ENCODE measurements at regions not wholly inside any gene's neighbourhood (a gene's known extent, or its start where the extent isn't known, plus 50 kb on each side); places are given as distances from the start of the nearest gene placed in this dataset.

DNA sequence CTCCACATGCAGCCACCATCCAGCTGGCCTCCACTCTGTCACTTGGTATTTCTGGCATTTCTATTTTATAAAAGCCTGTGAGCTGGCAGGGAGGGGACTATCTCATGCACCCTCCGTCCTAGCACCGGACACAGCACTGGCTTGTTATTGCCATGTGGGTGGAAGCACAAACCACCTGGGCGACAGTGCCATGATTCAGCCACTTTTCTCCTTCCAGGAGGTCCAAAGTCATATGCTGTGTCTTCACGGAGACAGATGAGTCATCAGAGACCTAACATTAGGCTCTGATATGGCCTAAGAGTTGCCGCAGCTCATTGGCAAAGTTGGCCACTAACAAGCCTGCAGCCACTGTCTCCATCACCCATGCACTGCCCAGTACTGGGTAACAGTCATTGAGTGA lies 1123.0 kb downstream of the VRK1 start:
- no peak for DNase-seq

DNA sequence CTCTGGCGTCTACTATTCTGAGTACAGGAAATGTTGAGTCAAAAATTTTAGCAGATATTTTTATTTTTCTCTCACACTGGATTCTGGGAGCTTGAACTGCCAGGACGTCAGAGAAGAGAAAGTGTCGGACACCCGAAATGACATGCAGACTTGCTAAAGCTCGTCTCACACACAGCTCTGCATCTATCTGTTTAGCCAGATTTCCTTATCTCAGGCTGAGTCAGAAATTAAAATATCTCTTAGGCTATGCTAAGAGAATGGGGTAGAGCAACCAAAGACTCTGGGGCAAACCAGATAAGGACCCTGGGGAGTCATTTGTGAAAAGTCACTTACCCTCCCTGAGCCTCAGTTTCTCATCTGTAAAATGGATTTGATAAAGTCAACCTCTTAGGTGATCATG lies 1124.1 kb downstream of the VRK1 start:
- DNase-seq = no peak

- DNase-seq = no peak
These were observed 1127.9 kb downstream of the VRK1 start for GRCh38 chr14:97924922-97925613.

- DNase-seq = no peak
These were observed 1133.0 kb downstream of the VRK1 start for GRCh38 chr14:97930166-97930565.

DNA sequence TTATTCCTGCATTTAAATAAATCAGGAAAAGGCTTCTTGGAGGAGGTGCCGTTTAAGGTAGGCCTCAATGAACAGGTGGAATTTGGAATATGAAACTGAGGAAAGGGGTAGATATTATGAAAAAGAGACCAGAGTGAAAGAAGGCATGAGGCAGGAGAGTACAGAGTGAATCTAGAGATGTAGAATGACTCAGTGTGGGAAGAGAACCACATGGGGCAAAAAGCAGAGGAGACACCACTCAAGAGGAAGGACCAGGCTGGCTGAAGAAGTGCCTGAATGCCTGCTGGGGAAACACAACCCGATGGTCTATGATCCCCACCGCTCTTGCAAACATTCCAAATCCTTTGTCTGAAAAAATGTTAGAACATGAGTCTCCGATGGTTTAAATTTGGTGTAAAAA lies 1134.1 kb downstream of the VRK1 start:
- DNase-seq = no peak

- DNase-seq = no peak
These were observed 1145.7 kb downstream of the VRK1 start for GRCh38 chr14:97942921-97943320.

GRCh38 chr14:97943619-97944018 lies 1146.4 kb downstream of the VRK1 start:
- no peak for DNase-seq

DNA sequence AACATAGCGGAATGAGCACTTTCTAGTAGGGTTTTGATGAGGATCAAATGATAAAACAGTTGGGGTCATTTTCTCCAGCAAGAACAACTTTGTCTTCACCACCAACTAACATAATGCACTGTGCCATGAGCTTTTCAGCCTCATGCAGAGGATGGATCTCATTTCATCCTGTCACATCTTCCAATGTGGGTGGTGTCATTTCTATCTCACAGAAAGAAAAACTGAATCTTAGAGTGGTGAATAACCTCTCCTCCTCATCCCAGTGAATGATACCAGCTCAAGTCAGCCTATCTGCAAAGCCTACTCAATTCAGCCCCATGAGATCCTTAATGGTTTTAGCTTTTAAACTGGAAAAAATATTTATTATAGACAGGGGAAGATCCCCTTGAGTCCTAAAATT lies 1147.2 kb downstream of the VRK1 start:
- no peak for DNase-seq

DNA sequence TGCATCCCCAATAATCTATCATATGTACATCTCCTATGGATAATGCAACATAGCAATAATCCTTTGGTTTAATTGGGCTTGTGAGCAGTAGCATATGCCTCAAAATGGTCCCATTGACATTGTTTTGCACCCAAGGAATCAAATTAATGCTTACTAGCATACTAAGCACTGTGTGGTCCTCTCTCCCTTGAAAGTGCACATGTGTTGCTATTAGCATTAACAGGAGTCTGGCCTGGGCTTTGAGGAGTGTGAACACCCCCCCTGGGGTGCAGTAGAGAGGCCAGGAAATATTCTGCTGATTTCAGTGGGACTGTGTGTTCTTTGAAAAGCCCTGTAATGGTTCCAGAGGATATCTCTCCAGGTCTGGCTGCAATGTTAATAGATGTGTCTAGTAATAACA lies 1148.4 kb downstream of the VRK1 start:
- no peak for DNase-seq

DNA sequence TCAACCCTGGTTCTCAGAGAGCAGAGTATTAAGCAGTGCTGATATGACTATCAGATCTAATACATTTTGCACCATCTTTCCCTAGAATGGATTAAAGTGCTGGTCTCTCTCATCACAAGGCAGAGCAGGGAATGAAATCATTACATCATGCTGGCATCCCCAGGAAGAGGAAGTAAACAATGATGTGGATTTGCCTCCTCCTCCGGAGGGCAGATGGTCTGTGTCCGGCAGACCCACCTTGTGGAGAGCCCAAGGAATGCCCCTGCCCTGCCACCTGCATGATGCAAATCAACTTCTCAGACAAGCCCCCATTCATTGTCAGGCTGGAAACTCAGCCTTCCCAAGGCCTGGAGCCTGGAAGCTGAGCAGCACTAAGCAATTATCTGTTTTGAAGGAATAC lies 1149.1 kb downstream of the VRK1 start:
- DNase-seq = no peak

- DNase-seq = no peak
These were observed 1149.5 kb downstream of the VRK1 start for GRCh38 chr14:97946641-97947040.

GRCh38 chr14:97948841-97949240 lies 1151.7 kb downstream of the VRK1 start:
- no peak for DNase-seq

- DNase-seq = no peak
These were observed 1159.6 kb downstream of the VRK1 start for GRCh38 chr14:97956581-97957340.

DNA sequence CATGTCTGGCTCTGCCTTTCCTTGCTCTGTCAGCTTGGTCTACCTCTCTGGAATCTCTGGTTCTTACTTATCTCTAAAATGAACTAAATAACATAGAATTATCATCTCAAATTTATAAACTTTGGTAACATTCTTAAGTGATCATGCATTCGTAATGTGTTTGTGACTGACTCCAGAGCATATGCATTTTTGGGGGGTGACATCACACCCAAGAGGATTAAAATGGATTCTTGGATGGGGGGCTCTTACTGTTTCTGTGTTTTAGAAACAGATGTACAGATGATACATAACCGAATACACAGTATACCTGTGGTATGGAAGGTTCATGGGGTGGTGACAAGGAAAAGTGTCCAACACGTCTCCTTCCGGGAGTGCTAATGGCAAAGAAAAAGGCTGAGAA lies 1162.1 kb downstream of the VRK1 start:
- DNase-seq = no peak

- DNase-seq = no peak
These were observed 1163.3 kb downstream of the VRK1 start for GRCh38 chr14:97960436-97960835.

DNA sequence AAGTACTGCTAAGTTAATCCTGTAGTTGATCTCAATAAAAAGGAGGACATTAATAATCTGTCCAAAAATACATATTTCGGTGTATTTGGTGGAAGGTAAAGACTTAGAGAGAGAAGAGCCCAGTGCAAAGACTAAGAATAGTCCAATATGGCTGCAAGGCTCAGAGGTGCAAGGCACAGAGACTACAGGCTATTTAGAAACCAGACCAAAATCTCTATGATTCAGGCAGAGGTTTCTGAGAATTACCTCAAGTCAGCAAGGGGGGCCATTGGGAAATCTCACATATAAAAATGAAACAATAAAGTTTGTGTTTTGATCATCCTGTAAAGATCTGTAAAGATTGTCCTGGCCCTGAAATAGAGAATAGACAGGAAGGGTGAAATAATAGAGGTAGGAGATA lies 1173.0 kb downstream of the VRK1 start:
- no peak for DNase-seq

- no peak for DNase-seq
These were observed 1178.0 kb downstream of the VRK1 start for GRCh38 chr14:97975216-97975615.

DNA sequence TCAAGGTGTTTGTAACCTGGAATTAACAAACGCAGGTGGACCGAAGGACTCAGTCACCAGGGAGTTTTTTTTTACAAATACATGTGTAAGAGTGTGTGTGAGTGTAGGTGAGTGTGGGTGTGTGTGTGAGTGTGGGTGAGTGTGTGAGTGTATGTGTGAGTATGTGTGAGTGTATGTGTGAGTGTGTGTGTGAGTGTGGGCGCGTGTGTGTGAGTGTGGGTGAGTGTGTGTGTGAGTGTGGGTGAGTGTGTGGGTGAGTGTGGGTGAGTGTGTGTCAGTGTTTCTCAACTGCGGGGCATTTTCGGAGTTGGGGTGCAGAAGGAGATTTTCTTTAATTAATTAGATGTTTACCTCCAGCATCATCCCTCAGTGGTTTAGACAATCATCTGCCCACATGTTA lies 1178.8 kb downstream of the VRK1 start:
- DNase-seq = peak; percentile 50

GRCh38 chr14:97976861-97977260 lies 1179.7 kb downstream of the VRK1 start:
- no peak for DNase-seq

- DNase-seq = peak; percentile 54
These were observed 1180.6 kb downstream of the VRK1 start for GRCh38 chr14:97977651-97978261.

- peak; percentile 68 for DNase-seq
These were observed 1181.2 kb downstream of the VRK1 start for GRCh38 chr14:97978341-97978740.

GRCh38 chr14:97993508-97994019 lies 1196.4 kb downstream of the VRK1 start:
- DNase-seq = no peak

DNA sequence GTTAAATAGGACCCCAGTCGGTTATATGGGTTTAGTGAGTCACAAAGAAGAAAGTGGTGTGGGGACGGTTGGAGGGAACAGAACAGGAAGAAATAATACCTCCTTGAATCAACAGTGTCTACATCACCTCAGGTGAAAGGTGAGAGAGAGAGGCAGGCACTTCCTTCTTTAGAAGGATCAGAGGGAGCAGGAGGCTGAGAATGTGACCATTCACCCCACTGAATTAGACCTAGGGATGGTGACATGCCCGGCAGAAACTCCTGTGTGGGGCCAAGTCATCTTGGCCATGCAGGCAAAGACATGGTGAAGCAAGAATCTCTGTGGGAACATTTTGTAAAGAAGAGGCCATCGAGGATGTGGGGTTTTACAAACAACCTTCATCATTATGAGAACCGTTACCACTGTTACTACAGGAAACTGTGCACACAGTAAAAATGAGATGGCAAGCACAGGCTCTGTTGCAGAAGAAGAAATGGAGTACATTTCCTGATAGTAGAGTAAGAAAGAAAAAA lies 1196.9 kb downstream of the VRK1 start:
- DNase-seq = no peak

- DNase-seq = no peak
These were observed 1197.9 kb downstream of the VRK1 start for GRCh38 chr14:97995038-97995437.
